GM18511 (cell line): ENCODE measurements at regions not wholly inside any gene's neighbourhood (a gene's known extent, or its start where the extent isn't known, plus 50 kb on each side); places are given as distances from the start of the nearest gene placed in this dataset.

Experiments
- ATAC-seq: cut with Tn5 transposase; IDR thresholded peaks from one replicate; pipeline ENCODE4 v1.9.1; 2021; ENCODE audit warnings: mild to moderate bottlenecking, moderate library complexity; ENCODE audit not compliant: unreplicated experiment

- ATAC-seq = no peak
Observed at GRCh38 chr20:60867589-60867988, 384.5 kb upstream of the CDH4 start.

GRCh38 chr20:60868316-60868891 is 383.7 kb upstream of the CDH4 start:
- ATAC-seq = no peak

- no peak for ATAC-seq
Observed at GRCh38 chr20:60869087-60869486, 383.0 kb upstream of the CDH4 start.

GRCh38 chr20:60869625-60870024 is 382.4 kb upstream of the CDH4 start:
- no peak for ATAC-seq

GRCh38 chr20:60870040-60870439 is 382.0 kb upstream of the CDH4 start:
- no peak for ATAC-seq

- no peak for ATAC-seq
Observed at GRCh38 chr20:60872224-60872623, 379.8 kb upstream of the CDH4 start.

- ATAC-seq = no peak
Observed at GRCh38 chr20:60877071-60877857, 374.8 kb upstream of the CDH4 start.

GRCh38 chr20:60882836-60883235 is 369.2 kb upstream of the CDH4 start:
- ATAC-seq = no peak

- ATAC-seq = no peak
Observed at GRCh38 chr20:60883496-60883895, 368.6 kb upstream of the CDH4 start.

- no peak for ATAC-seq
Observed at GRCh38 chr20:60884277-60884676, 367.8 kb upstream of the CDH4 start.

- no peak for ATAC-seq
Observed at GRCh38 chr20:60888771-60889170, 363.3 kb upstream of the CDH4 start.

GRCh38 chr20:60892095-60892813 is 359.8 kb upstream of the CDH4 start:
- ATAC-seq = no peak

- no peak for ATAC-seq
Observed at GRCh38 chr20:60894091-60894490, 358.0 kb upstream of the CDH4 start.

- no peak for ATAC-seq
Observed at GRCh38 chr20:60895363-60896079, 356.5 kb upstream of the CDH4 start.

- no peak for ATAC-seq
Observed at GRCh38 chr20:60897976-60898375, 354.1 kb upstream of the CDH4 start.

GRCh38 chr20:60899320-60899719 is 352.7 kb upstream of the CDH4 start:
- no peak for ATAC-seq

- ATAC-seq = no peak
Observed at GRCh38 chr20:60900618-60901017, 351.4 kb upstream of the CDH4 start.

GRCh38 chr20:60901831-60902230 is 350.2 kb upstream of the CDH4 start:
- no peak for ATAC-seq

GRCh38 chr20:60903325-60903971 is 348.6 kb upstream of the CDH4 start:
- no peak for ATAC-seq

- ATAC-seq = no peak
Observed at GRCh38 chr20:60904730-60905129, 347.3 kb upstream of the CDH4 start.

- no peak for ATAC-seq
Observed at GRCh38 chr20:60905919-60906318, 346.1 kb upstream of the CDH4 start.
